Iris pigment epithelial cell (primary cell): ENCODE measurements at regions not wholly inside any gene's neighbourhood (a gene's known extent, or its start where the extent isn't known, plus 50 kb on each side); places are given as distances from the start of the nearest gene placed in this dataset.

Source experiments
- DNase-seq: peaks from one replicate; pipeline ENCODE4 v3.0.0-alpha.2; 2011; ENCODE audit warnings: low read depth

DNA sequence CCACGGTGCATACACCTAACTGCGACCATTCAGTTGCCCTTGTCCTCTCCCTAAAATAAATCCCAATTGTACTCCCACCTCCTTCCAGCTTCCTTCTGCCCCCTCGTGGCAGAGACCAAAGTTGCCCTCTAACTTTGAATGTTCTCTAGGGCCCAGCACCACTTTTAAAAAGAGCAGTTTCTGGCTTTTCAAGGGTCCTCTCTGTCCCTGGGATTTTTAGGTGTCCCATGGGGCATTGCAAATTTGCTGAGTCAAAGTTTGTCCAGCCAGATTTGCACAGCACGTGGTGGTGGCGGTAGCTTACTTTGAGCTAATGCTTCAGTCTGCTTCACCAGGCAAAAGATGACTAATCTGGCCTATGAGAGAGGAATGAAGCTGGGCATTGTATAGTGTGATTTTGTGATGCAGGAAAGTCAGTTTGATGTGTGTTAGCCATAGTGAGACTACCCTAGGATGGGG lies 100.2 kb downstream of the PERP start:
- DNase-seq, result peak; percentile 67

DNA sequence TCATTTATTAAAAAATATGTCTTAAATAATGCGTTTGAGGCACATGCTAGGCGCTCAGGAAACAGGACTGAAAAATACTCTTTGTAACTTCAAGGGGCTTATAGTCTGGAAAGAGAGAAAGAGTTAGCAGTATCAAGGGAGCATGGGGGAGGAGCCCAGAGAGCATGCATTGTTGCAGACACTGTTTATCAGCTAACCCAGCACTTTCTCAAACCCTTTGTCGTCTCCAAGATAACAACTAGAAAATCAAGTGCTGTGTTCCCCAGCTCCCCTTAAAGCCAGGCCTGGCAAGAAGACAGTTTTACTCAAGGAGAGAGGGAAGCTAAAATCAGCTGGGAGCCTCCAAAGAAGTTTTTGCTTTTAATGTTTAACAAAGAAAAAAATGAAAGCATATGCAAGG lies 98.4 kb downstream of the PERP start:
- no peak for DNase-seq

DNA sequence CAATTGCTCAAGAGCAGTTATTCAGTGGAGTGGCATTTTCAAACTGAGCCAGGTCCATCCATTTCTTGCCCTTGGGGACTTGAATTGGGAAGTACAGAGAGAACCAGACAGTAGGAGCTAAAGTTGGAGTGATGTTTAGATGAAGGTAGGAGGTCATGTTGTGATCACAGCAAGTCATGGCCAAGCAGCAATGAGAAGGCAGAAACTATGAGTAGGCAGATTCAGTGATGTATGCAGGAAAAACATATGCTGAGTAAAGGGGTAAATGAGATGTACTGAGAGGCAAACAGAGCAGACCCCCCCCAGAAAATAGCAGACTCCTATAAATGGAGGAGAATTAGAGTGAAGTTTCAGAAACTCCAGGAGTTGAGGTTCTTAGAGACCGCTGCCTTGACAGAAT lies 95.8 kb downstream of the PERP start:
- no peak for DNase-seq

DNA sequence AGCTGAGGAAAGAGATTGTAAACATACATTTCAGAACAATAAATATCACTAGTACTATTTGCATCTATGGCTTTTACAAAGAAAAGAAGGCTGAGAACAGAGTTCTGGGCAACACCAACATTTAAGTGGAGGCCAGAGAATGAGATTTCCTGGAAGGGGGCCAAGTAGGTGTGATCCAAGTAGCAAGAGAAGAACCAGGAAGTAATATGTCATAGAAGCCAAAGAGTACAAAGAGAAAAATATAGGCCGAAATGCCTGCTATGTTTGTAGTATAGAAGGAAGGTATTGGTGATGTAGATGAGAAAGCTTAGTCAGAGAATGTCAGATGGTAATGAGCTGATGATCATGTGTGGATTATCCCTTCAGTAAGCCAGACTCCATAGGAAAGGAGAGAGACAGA lies 94.5 kb downstream of the PERP start:
- DNase-seq, result no peak

DNA sequence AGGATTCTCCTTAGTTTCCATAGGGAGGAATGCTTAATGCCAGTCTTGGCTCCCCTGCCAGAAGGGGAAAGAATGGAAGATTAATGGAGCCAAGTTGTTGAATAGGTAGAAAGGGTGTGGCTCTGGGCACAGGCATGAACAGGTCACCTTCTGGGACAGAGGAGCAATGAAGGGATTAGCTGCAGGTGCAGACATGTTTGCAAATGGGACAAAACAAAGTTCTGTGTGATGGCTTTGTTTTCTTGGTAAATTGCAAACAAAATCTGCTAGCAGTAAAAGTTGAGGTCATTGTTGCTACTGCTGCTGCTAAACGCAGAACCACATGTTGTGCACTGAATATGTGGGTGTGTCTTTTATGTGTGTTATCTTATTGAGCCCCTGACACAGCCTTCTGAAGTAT lies 93.3 kb downstream of the PERP start:
- no peak for DNase-seq

DNA sequence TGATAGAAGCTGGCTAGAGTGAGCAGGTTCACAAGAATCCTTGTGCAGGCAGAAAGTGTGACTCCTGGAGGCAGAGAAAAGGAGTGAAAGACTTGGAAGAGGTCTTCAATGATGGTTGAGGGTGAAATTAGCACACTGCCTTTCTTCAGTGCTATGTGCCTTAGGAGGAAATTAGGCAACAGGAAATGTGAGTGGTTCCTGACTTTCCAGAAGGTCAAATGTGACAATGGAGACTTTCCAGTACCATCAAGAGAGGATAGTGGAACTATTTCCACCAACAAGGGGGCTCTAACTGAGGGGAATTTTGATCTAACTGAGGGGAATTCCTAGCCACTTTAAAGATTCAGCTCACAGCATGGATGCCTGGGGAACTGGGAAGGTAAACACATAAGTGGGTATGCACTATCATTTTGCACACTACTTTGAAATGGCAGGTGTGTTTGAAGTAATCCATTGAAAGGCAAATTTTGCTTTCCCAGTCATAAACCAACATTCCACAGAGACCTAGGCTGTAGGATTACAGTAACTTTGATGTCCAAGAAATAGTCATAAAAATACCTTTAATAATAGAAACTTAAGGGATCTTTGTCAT lies 90.0 kb downstream of the PERP start:
- DNase-seq, result peak; percentile 11

DNA sequence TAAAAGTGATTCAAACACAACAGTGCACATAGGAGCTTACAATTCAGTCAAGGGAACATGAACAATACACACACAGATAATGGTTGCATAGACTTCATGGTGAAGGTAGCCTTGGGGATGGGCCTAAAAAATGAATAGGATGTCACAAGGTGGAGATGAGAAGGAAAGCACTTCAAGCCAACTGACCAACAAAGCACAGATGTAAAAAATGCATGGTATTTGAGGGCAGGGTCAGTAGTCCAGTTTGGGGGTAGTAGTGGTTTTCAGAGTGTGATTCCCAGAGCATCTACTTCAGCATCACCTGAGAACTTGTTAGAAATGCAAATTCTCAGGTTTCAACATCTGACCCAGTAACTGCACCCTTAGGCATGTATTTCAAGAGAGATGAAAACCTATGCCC lies 88.9 kb downstream of the PERP start:
- no peak for DNase-seq

DNA sequence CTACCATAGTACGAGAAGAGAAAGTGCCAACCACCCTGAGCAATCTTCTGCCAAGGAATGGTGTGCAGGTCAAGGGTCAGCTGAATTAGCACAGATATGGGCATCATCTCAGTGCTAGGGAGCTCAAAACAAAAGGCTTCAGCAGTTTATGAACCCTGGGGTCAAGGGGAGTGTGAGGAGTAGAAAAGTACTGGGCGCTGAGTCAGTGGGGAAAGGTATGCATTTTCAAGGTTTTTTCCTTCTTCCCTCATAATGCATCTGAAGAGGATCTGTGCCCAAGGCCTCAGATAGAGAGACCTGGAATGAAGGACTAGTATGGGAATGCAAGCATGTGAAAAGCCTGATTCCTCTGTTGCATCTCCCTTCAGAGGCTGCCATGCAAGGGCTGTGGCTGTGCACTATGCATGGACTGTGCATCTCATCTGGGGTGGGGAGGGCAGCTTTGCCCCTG lies 81.7 kb downstream of the PERP start:
- no peak for DNase-seq

DNA sequence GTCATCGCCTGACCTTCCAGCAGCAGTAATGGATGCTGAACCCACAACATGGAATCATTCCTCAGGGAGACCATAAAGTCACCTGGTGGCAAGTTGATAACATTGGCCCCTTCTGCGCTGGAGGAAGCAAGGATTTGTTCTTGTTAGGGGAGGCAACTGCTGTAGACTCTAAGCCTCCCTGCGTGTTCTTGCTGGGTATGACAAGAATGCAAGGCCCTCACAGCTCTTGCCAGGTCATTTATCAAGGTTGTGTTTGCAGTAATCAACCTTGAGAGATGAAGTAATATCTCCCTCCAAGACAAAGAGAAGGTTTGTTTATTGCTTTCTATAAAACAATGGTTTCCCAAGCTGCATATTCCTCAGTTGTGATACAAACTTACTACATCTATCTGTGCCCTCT lies 80.9 kb downstream of the PERP start:
- no peak for DNase-seq

DNA sequence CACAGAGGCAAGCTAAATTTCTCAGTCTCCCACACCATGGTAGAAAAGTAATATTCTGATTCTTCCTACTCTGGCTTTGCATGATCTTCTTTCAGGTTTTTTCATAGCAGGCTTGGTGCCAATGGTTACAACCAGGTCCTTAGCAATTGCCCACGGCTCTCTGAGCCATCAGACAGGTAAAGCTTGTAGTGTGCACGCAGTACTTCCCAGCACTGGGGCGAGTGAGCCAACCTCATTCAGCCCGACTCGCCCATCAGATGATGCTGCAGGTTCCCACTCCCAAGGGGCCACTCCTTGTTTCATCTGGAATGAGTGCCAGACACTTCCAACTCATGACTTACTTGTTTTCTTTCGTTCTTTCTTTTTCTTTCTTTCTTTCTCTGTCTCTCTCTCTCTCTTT lies 78.3 kb downstream of the PERP start:
- no peak for DNase-seq

DNA sequence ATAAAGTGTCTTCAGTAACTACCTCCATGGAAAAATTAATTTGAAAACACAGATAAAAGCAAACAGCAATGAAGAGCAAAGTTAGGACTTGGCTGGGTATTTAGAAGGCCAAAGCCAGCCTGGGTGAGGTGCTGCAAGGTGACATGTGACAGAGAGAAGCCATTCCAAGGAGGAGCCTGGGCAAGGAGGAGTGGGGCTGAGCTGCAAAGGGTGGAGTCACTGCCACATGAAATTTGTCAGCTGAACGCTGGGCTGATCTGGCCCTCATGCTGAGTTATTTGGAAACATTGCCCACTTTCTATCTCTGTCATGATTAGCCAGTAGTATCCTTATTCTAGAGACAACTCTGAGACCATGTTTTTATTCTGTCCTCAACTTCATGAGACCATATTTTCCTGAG lies 76.3 kb downstream of the PERP start:
- DNase-seq, result no peak

DNA sequence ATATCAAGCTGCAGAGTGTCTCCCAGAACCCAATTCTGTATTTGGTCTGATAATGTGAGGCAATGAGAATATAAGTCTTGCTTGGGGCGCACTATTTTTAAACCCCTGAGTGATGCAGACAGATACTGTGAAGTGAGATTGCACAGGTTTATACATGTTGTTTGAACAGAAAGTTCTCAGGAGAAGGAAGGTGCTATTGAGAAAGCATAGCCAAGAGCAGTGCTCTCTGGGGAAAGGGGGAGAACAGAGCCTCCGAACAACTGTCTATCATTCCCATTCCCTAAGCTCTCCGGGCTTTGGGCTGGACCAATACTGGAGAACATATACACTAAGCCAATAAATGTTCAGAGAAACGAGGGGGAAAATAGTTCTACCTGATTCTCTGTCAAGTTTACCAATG lies 75.8 kb downstream of the PERP start:
- no peak for DNase-seq

DNA sequence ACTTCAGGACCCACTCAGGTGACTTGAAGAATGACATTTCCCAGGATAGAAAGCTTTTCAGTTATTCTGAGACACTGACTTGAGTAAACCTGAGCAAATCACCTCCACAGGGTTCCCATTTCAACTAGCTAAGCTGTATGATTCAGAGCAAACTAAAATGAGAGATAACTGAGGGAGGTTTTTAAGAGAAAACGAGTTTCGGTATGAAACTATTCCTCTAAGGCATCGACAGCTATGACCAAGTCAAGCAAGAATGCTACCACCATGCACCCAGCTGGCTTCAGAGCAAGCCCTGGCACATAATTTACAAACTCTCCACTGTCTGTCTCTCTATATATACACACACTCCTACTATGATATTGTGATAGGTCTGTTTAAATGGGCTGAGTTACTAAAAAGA lies 75.4 kb downstream of the PERP start:
- DNase-seq, result no peak

DNA sequence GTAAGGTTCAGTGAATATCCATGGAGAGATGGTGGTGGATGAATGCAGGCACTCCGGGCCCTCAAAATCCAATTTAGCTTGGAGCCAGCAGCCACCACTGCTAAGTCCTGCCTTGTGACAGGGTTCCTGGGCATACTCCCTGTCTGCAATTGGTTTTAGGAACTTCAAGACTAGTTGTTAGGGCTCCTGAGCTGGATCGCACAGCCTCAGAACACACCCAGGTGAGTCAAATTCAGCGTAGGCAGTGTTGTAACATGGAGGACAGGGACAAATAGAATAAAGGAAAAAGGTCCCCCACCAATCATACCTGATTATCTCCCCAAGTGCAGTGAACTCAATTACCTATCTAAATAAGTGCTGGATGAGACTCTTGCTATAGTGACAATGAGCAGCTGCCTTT lies 74.6 kb downstream of the PERP start:
- no peak for DNase-seq

DNA sequence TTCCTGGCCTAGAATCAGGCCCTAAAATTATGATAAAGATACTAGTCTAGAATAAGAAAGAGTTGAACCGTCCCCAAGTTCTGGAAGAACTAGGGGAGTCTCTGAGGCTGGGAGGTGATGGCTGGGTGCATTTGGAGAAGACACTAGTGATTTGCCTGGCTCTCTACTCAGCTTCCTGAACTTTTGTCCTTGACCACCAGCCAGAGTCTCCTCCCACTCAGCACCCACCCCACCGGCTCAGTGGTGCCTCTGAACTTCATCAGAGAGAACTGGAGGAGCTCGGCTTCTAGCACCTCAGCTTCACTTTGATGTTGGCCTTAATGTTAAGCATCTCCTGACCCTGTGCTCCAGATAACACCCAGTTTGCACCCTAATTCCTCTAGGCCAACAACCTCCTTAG lies 73.0 kb downstream of the PERP start:
- no peak for DNase-seq

DNA sequence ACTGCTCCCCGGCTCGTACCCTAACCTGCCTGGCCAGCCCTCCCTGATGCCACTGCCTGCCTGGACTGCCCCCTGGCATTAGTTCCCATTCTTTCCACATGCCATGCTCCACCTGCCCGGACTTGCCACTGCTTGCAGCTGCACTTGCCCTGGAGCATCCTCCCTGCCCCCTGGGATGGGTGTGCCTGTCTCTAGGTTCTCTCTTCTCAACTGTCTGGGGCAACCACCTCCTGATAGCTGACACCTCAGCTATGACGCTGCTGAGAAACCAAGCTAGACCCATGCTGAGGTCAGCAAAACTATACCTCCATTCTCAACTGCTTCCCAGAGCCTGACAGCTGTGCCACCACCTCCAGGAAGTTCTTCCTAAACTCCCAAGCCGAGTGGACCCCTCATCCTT lies 72.1 kb downstream of the PERP start:
- no peak for DNase-seq

DNA sequence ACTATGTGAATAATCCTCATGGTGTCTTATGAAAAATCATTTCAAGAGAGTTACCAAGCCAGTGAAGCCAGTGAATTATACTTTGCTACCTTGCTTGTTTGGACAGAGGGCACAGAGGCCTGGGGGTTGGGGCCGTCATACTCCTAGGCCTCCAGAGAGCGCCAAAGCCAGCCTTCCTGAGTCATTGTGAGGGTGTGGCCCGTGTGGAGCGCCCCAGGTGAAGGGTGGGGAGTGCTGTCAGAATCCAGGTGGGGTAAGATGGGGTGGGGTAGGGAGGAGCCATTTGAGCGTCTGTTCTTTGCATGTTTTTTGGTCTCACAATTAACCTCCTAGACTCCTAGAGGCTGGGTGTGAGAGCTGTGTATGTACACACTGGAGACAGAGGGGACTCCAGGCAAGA lies 71.1 kb downstream of the PERP start:
- no peak for DNase-seq

DNA sequence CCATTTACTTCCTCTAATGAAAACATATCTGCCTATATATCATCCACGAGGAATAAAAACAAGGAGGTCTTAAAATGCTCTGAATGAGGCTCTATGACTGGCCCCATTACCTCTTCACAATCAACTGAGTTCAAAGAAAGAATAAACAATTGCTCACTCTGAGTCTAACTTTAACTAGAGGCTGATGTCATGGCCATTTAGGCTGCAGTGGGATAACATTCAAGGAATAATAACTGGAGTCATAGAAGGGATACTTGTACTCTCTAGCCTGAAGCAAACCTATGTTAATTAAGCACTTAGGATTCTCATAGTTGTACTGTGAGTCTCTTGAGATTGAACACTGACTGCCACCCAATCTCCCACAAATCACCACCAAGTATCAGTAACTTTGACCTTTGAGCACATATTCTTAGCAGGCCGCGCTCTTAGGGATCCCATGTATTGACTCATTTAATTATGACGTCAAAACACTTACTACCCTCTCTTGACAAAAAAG lies 70.2 kb downstream of the PERP start:
- no peak for DNase-seq

DNA sequence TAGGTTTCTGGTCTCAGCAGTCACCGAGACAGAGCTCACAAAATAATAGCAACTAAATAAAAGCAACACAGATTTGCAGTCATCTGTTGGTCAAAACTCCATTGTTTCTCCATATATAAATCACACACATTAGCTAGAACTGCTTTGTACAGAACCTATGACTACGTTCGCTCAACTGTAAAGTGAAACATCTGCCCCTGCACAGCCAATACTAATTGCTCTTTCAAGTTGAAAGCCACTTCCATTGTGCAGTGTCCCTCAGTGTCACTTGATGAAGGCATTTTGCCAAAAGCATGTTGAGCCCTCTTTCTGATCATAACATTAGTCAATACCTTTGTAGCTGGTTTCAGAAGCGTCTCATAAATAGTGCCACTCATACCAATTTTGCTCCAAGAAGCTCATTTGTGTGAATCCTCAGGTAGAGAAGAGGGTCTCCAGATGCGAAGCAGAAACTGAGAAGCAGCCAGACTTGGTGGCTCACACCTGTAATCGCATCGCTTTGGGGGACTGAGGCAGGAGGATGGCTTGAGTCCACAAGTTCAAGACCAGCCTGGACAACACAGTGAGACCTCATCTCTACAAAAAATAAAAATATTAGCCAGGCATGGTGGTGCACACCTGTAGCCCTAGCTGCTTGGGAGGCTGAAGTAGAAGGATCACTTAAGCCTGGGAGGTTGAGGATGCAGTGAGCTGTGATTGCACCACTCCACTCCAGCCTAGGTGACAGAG lies 68.9 kb downstream of the PERP start:
- no peak for DNase-seq
